GM19025 (cell line): ENCODE measurements at regions not wholly inside any gene's neighbourhood (a gene's known extent, or its start where the extent isn't known, plus 50 kb on each side); places are given as distances from the start of the nearest gene placed in this dataset.
"Not testable (repeated sequence)": the region's sequence is repeated elsewhere in the genome, so short reads cannot be mapped to it uniquely, and the experiment has no call there.

ENCODE experiments used
- ATAC-seq: cut with Tn5 transposase; IDR thresholded peaks from one replicate; pipeline ENCODE4 v1.9.1; 2021; ENCODE audit warnings: mild to moderate bottlenecking, low read depth, moderate library complexity; ENCODE audit not compliant: unreplicated experiment

- no peak for ATAC-seq
Measured at GRCh38 chr3:67986706-67987105, 332.3 kb upstream of the SUCLG2 start.

GRCh38 chr3:67983166-67983565 is 328.8 kb upstream of the SUCLG2 start:
- no peak for ATAC-seq

- ATAC-seq, result no peak
Measured at GRCh38 chr3:67981077-67981476, 326.7 kb upstream of the SUCLG2 start.

GRCh38 chr3:67979342-67979741 is 324.9 kb upstream of the SUCLG2 start:
- ATAC-seq, result no peak

GRCh38 chr3:67977762-67978161 is 323.4 kb upstream of the SUCLG2 start:
- ATAC-seq, result no peak

GRCh38 chr3:67976663-67977062 is 322.3 kb upstream of the SUCLG2 start:
- no peak for ATAC-seq

- no peak for ATAC-seq
Measured at GRCh38 chr3:67964596-67964995, 310.2 kb upstream of the SUCLG2 start.

- ATAC-seq, result no peak
Measured at GRCh38 chr3:67957268-67957667, 302.9 kb upstream of the SUCLG2 start.

GRCh38 chr3:67947808-67948508 is 293.5 kb upstream of the SUCLG2 start:
- no peak for ATAC-seq

- no peak for ATAC-seq
Measured at GRCh38 chr3:67946436-67946835, 292.0 kb upstream of the SUCLG2 start.

GRCh38 chr3:67943546-67943945 is 289.1 kb upstream of the SUCLG2 start:
- ATAC-seq, result no peak

GRCh38 chr3:67941433-67942030 is 287.1 kb upstream of the SUCLG2 start:
- no peak for ATAC-seq

GRCh38 chr3:67940210-67940952 is 286.0 kb upstream of the SUCLG2 start:
- ATAC-seq, result no peak

- no peak for ATAC-seq
Measured at GRCh38 chr3:67937498-67938118, 283.2 kb upstream of the SUCLG2 start.

- ATAC-seq, result not testable (repeated sequence)
Measured at GRCh38 chr3:67930394-67930793, 276.0 kb upstream of the SUCLG2 start.

- no peak for ATAC-seq
Measured at GRCh38 chr3:67923796-67924195, 269.4 kb upstream of the SUCLG2 start.

- ATAC-seq, result no peak
Measured at GRCh38 chr3:67920969-67921368, 266.6 kb upstream of the SUCLG2 start.

GRCh38 chr3:67920311-67920710 is 265.9 kb upstream of the SUCLG2 start:
- ATAC-seq, result no peak

- no peak for ATAC-seq
Measured at GRCh38 chr3:67916353-67916752, 261.9 kb upstream of the SUCLG2 start.

GRCh38 chr3:67907735-67908134 is 253.3 kb upstream of the SUCLG2 start:
- ATAC-seq, result no peak

- no peak for ATAC-seq
Measured at GRCh38 chr3:67906261-67906660, 251.8 kb upstream of the SUCLG2 start.
